ENCODE measurements at regions not wholly inside any gene's neighbourhood (a gene's known extent, or its start where the extent isn't known, plus 50 kb on each side); places are given as distances from the start of the nearest gene placed in this dataset.

DNA sequence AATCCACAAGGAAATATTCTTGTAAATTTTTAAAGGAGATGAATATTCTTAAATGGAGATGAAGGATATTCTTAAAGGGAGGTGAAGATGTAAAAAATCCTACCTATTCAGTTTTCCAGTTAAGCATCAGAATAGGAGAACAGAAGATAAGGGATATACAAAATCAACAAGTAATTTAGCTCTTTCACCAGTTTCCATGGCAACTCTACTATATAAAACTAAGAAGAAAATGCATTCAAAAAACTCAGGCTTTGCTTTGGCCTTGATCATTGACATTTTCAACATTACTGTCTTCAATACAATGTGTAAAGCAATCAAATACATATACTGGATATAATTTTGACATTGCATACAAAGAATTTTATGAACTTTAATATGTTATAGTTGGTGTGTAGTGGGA, 622.7 kb upstream of the GRID2 start:
- TF ChIP-seq, protein P1, sequence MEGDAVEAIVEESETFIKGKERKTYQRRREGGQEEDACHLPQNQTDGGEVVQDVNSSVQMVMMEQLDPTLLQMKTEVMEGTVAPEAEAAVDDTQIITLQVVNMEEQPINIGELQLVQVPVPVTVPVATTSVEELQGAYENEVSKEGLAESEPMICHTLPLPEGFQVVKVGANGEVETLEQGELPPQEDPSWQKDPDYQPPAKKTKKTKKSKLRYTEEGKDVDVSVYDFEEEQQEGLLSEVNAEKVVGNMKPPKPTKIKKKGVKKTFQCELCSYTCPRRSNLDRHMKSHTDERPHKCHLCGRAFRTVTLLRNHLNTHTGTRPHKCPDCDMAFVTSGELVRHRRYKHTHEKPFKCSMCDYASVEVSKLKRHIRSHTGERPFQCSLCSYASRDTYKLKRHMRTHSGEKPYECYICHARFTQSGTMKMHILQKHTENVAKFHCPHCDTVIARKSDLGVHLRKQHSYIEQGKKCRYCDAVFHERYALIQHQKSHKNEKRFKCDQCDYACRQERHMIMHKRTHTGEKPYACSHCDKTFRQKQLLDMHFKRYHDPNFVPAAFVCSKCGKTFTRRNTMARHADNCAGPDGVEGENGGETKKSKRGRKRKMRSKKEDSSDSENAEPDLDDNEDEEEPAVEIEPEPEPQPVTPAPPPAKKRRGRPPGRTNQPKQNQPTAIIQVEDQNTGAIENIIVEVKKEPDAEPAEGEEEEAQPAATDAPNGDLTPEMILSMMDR (IDR thresholded peaks at IDR 0.05): no peak
- no peak for TF ChIP-seq ZFX (IDR thresholded peaks at IDR 0.05; ENCODE audit: borderline replicate concordance)

Measured in 22Rv1 (cell line).